HepG2 (cell line): ENCODE measurements at regions not wholly inside any gene's neighbourhood (a gene's known extent, or its start where the extent isn't known, plus 50 kb on each side); places are given as distances from the start of the nearest gene placed in this dataset.

Experiments used
- ATAC-seq: fragments of 200-7000 bp; cut with Tn5 transposase; 3 replicates; pipeline ENCODE4 v1.9.1; 2020; ENCODE audit warnings: mild to moderate bottlenecking, moderate library complexity
- BruUV-seq: library from RNA; stranded (reverse); fragments of 400-500 nt; replicated peaks from 2 replicates; lab custom pipeline; 2021; lab: Mats Ljungman, UMichigan
- CTCF ChIA-PET: fragments of 300-600 bp; formaldehyde crosslinking; extraction: SDS; loops from one replicate; lab custom pipeline; 2021; ENCODE audit warnings: low total read pairs, inconsistent platforms, low intra/inter-chr PET ratio; lab: Yijun Ruan, JAX
- POLR2A ChIA-PET: fragments of 350-600 bp; sonication (Branson Sonifier 250); formaldehyde crosslinking; loops from one replicate; lab custom pipeline; 2020; ENCODE audit warnings: antibody characterized with exemption, inconsistent platforms; lab: Yijun Ruan, JAX
- DNase-seq: peaks from one replicate; pipeline ENCODE4 v3.0.0-alpha.2; 2015; ENCODE audit warnings: low spot score
- FAIRE-seq: peaks from 3 replicates; lab custom pipeline; 2011; peaks lifted over from hg19 to GRCh38; lab: Jason Lieb, UNC
- H2AFZ ChIP-seq: one replicate; pipeline ENCODE4 v1.6.1; 2011; ENCODE audit warnings: low read length, inconsistent platforms
- H3K27ac ChIP-seq: fragments of 300-600 bp; 3 replicates; pipeline ENCODE4 v1.8.0; 2011; ENCODE audit warnings: mixed run types, mild to moderate bottlenecking, mixed read lengths, low read length, inconsistent platforms; ENCODE audit not compliant: insufficient read depth; ENCODE audit errors: extremely low read length
- H3K27me3 ChIP-seq, 2 experiments: fragments of 200-600 bp in 1 of 2; 2 replicates in 1 of 2; 3 replicates in 1 of 2; pipeline versions ENCODE4 v1.6.0 to v1.8.0; 2011; ENCODE audit warnings: low read length in 2 of 2, mild to moderate bottlenecking in 2 of 2, moderate library complexity in 2 of 2, inconsistent platforms in 1 of 2; ENCODE audit not compliant: insufficient read depth in 2 of 2, control insufficient read depth in 1 of 2
- H3K36me3 ChIP-seq, 2 experiments: fragments of 200-600 bp in 1 of 2; replicated peaks in 1 of 2; 2 replicates in 1 of 2; 3 replicates in 1 of 2; pipeline versions ENCODE4 v1.5.1 to v1.8.0; 2011; ENCODE audit warnings: low read length in 2 of 2, inconsistent platforms in 1 of 2; ENCODE audit not compliant: insufficient read depth in 2 of 2, control insufficient read depth in 1 of 2
- H3K4me1 ChIP-seq: 2 replicates; pipeline ENCODE4 v1.5.1; 2012; ENCODE audit warnings: low read length, inconsistent platforms; ENCODE audit not compliant: insufficient read depth
- H3K4me2 ChIP-seq: 2 replicates; pipeline ENCODE4 v1.6.0; 2011; ENCODE audit warnings: low read depth, low read length, inconsistent platforms
- H3K4me3 ChIP-seq, 3 experiments: fragments of 200-600 bp in 1 of 3; sonication (generic), shearing (Covaris generic) in 1 of 3; replicated peaks in 1 of 3; 2 replicates each; pipeline ENCODE4 v1.5.1; 2011 to 2016; ENCODE audit warnings: low read length in 3 of 3, inconsistent platforms in 2 of 3, low read depth in 2 of 3, mild to moderate bottlenecking in 2 of 3, control low read depth in 1 of 3, mixed read lengths in 1 of 3; ENCODE audit not compliant: insufficient read depth in 1 of 3
- H3K79me2 ChIP-seq: one replicate; pipeline ENCODE4 v1.6.1; 2011; ENCODE audit warnings: low read length, inconsistent platforms; ENCODE audit not compliant: insufficient read depth
- H3K9ac ChIP-seq: 2 replicates; pipeline ENCODE4 v1.6.0; 2011; ENCODE audit warnings: mild to moderate bottlenecking, low read depth, low read length, inconsistent platforms; ENCODE audit not compliant: insufficient read depth
- H3K9me3 ChIP-seq: 2 replicates; pipeline ENCODE4 v1.5.1; 2012; ENCODE audit warnings: mild to moderate bottlenecking, low read length
- H4K20me1 ChIP-seq: 2 replicates; pipeline ENCODE4 v1.6.0; 2011; ENCODE audit warnings: inconsistent platforms, mild to moderate bottlenecking, low read length, moderate library complexity; ENCODE audit not compliant: insufficient read depth
- DDIT3 ChIP-seq: sonication (generic); formaldehyde crosslinking; IDR thresholded peaks from 2 replicates; pipeline ENCODE4 v1.4.0; 2020; ENCODE audit warnings: mild to moderate bottlenecking, missing genetic modification reagents
- MIER3 ChIP-seq: IDR thresholded peaks from 2 replicates; pipeline ENCODE4 v1.6.1; 2016; ENCODE audit warnings: missing compliant biosample characterization, borderline replicate concordance
- MTA3 ChIP-seq: sonication (generic); formaldehyde crosslinking; IDR thresholded peaks from 2 replicates; pipeline ENCODE4 v1.4.0; 2020; ENCODE audit warnings: missing genetic modification reagents
- PRDM15 ChIP-seq: sonication (generic); formaldehyde crosslinking; IDR thresholded peaks from 2 replicates; pipeline ENCODE4 v1.4.0; 2020; ENCODE audit warnings: missing genetic modification reagents
- TBX3 ChIP-seq: fragments of 450-650 bp; IDR thresholded peaks from 2 replicates; pipeline ENCODE4 v1.6.1; 2017; ENCODE audit warnings: antibody characterized with exemption, mild to moderate bottlenecking, inconsistent platforms, borderline replicate concordance
- ZFP37 ChIP-seq: sonication (generic); formaldehyde crosslinking; IDR thresholded peaks from 2 replicates; pipeline ENCODE4 v1.4.0; 2020; ENCODE audit warnings: missing genetic modification reagents, borderline replicate concordance
- ZNF569 ChIP-seq: sonication (generic); formaldehyde crosslinking; IDR thresholded peaks from 2 replicates; pipeline ENCODE4 v1.5.0; 2020; ENCODE audit warnings: mild to moderate bottlenecking, missing genetic modification reagents, moderate library complexity, borderline replicate concordance
- ZNF704 ChIP-seq: sonication (generic); formaldehyde crosslinking; IDR thresholded peaks from 2 replicates; pipeline ENCODE4 v1.8.1; 2023; ENCODE audit warnings: mild to moderate bottlenecking, inconsistent platforms, moderate library complexity, missing genetic modification reagents, borderline replicate concordance
- ZNF770 ChIP-seq: sonication (generic); formaldehyde crosslinking; IDR thresholded peaks from 2 replicates; pipeline ENCODE4 v1.5.0; 2020; ENCODE audit warnings: mild to moderate bottlenecking, missing genetic modification reagents
- ZNF788 ChIP-seq: sonication (generic); formaldehyde crosslinking; IDR thresholded peaks from 2 replicates; pipeline ENCODE4 v1.5.0; 2020; ENCODE audit warnings: mild to moderate bottlenecking, missing genetic modification reagents, borderline replicate concordance
- ZSCAN25 ChIP-seq: sonication (generic); formaldehyde crosslinking; IDR thresholded peaks from 2 replicates; pipeline ENCODE4 v1.8.0; 2022; ENCODE audit warnings: mild to moderate bottlenecking, missing genetic modification reagents
- WGBS: methylation state at CpG from one replicate; pipeline ENCODE4 v1.1.6; 2017; ENCODE audit warnings: low lambda C conversion rate; 5-methylcytosine and 5-hydroxymethylcytosine counted together
- in situ Hi-C: cut with HindIII; loops from 2 replicates; pipeline ENCODE4 v1.10.0; 2017; ENCODE audit warnings: low pct_unique_long_range_greater_than_20kb; ENCODE audit not compliant: extremely low pct_ligation_motif_present
- intact Hi-C: fragments of 100-400 bp; cut with micrococcal nuclease; formaldehyde crosslinking; loops from one replicate; pipeline ENCODE4 v1.10.0; 2022; ENCODE audit not compliant: unreplicated experiment

- no peaks in the 10 kb centered on the region for H3K9me3 ChIP-seq
- H3K27ac ChIP-seq = no peak overlapping the region
- in situ Hi-C loops = no loop called here
- H3K4me1 ChIP-seq = no peaks in the 10 kb centered on the region
- H4K20me1 ChIP-seq = no peaks in the 10 kb centered on the region
- no TSS peak for BruUV-seq
- no peak for TF ChIP-seq ZSCAN25 (CRISPR knock-in tag)
- no peak for TF ChIP-seq MTA3 (CRISPR knock-in tag)
- TF ChIP-seq ZNF704 (CRISPR knock-in tag) = no peak
- no peak for TF ChIP-seq TBX3
- no peak for TF ChIP-seq DDIT3 (CRISPR knock-in tag)
- TF ChIP-seq ZNF770 = no peak
- TF ChIP-seq ZNF569 (CRISPR knock-in tag) = no peak
- TF ChIP-seq ZNF788 = no peak
- no peak for TF ChIP-seq PRDM15
- TF ChIP-seq ZFP37 (CRISPR knock-in tag) = no peak
- TF ChIP-seq MIER3 (CRISPR knock-in tag) = no peak
- 72% methylated on average over 5 of the region's 5 CpGs for WGBS
- ATAC-seq = no peak
- H3K4me3 ChIP-seq = no peak overlapping the region
- no peak overlapping the region for H3K4me2 ChIP-seq
- intact Hi-C loops = no loop called here
- H3K79me2 ChIP-seq = no peaks in the 10 kb centered on the region
- ChIA-PET CTCF (no interaction called here), POLR2A (no interaction called here)
- no peak for FAIRE-seq
- no peak overlapping the region for H3K9ac ChIP-seq
- H3K27me3 ChIP-seq = peaks cover 7 to 58% of the 10 kb centered on the region in 2 experiments
- H3K36me3 ChIP-seq = no peaks in the 10 kb centered on the region
- no peak overlapping the region for H2AFZ ChIP-seq
- DNase-seq = no peak
These were observed 102.1 kb downstream of the PDGFA start for GRCh38 chr7:417625-417889.
